HG03342 (cell line): ENCODE measurements at regions not wholly inside any gene's neighbourhood (a gene's known extent, or its start where the extent isn't known, plus 50 kb on each side); places are given as distances from the start of the nearest gene placed in this dataset.

ENCODE experiments used
- ATAC-seq: cut with Tn5 transposase; IDR thresholded peaks from one replicate; pipeline ENCODE4 v1.9.1; 2021; ENCODE audit warnings: mild to moderate bottlenecking, moderate library complexity; ENCODE audit not compliant: unreplicated experiment

GRCh38 chr20:24738058-24738775 lies 210.9 kb upstream of the CST7 start:
- no peak for ATAC-seq

GRCh38 chr20:24738981-24739633 lies 210.0 kb upstream of the CST7 start:
- no peak for ATAC-seq

- ATAC-seq = no peak
These were observed 209.3 kb upstream of the CST7 start for GRCh38 chr20:24739746-24740145.

GRCh38 chr20:24741493-24742072 lies 207.5 kb upstream of the CST7 start:
- no peak for ATAC-seq

GRCh38 chr20:24742436-24742835 lies 206.6 kb upstream of the CST7 start:
- ATAC-seq = no peak

- ATAC-seq = no peak
These were observed 206.1 kb upstream of the CST7 start for GRCh38 chr20:24742989-24743388.

- ATAC-seq = no peak
These were observed 205.4 kb upstream of the CST7 start for GRCh38 chr20:24743641-24744040.

- ATAC-seq = no peak
These were observed 204.3 kb upstream of the CST7 start for GRCh38 chr20:24744747-24745146.

- no peak for ATAC-seq
These were observed 203.9 kb upstream of the CST7 start for GRCh38 chr20:24745206-24745605.

- ATAC-seq = no peak
These were observed 203.3 kb upstream of the CST7 start for GRCh38 chr20:24745617-24746350.

GRCh38 chr20:24746351-24746685 lies 202.8 kb upstream of the CST7 start:
- ATAC-seq = no peak

GRCh38 chr20:24747010-24747712 lies 201.9 kb upstream of the CST7 start:
- ATAC-seq = no peak

- no peak for ATAC-seq
These were observed 201.0 kb upstream of the CST7 start for GRCh38 chr20:24747881-24748595.

- ATAC-seq = no peak
These were observed 197.5 kb upstream of the CST7 start for GRCh38 chr20:24751551-24751950.

GRCh38 chr20:24752612-24753011 lies 196.5 kb upstream of the CST7 start:
- no peak for ATAC-seq

GRCh38 chr20:24753130-24753529 lies 195.9 kb upstream of the CST7 start:
- no peak for ATAC-seq

- ATAC-seq = no peak
These were observed 194.4 kb upstream of the CST7 start for GRCh38 chr20:24754691-24755090.

- ATAC-seq = no peak
These were observed 193.6 kb upstream of the CST7 start for GRCh38 chr20:24755411-24755922.

- no peak for ATAC-seq
These were observed 192.6 kb upstream of the CST7 start for GRCh38 chr20:24756292-24757025.
